EL (cell line): ENCODE measurements at regions not wholly inside any gene's neighbourhood (a gene's known extent, or its start where the extent isn't known, plus 50 kb on each side); places are given as distances from the start of the nearest gene placed in this dataset.

Experiments
- DNase-seq: peaks from one replicate; pipeline ENCODE4 v3.0.0-alpha.2; 2016

DNA sequence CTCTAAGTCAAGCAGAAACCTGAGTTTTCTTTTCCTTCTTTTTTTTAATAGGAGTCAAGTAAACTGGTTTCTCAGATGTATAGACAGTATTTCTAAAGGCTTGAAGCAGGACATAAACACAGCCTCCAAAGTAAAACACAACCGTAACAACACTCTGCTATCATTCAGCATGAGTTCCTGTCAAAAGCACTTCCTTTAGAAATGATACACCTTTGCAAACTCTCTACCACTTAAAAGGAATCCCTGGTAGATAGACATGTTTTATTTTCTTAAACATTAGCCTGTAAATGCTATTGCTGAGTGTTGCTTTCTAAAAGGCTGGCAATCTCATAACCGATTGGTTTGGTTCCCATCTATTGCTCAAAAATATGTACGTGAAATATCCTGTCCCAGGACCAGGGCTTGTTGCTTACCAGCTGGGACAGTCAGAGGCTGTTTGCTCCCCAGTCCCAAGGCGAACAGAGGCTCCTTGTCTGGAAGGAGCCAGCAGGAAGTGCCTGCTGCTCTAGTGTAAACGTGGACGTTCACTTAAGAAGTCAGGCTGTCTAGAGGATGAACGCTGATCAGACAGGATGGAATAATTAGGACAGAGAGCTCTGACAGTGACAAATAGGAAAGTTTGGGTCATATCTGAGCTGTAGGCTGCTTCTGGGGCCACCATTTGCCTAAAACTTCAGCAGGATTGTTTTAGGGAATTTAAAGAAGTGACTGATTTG, 173.9 kb upstream of the KLF3 start:
- DNase-seq = no peak

DNA sequence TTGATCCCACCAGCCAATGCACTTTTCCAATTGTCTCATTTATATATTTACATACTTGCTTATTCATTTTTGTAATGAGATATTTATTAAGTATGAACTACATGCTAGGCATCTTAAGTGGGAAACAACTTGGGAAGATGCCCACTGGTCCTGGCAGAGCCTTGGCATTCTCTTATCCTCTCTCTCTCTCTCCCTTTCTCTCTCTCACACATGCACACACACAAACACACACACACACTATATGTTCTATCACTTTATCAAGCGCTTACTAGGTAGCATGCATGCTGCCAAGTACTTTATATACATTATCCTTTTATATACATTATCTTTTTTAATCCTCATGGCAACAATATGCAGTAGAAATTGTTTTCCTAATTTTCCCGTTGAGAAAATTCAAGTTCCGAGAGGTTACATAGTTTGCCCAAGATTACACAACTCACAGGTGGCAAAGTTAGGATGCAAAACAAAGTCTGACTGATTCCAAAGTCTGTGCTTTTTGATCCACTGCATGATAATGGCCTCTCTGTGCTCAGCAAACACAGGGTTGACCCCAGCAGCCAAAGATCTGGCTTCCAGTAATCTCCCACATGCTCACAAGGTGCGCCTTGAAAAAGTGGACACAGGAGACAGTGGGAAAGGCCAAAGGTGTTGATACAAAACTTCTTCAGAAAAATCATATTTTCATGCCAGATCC, 173.1 kb upstream of the KLF3 start:
- DNase-seq = no peak

DNA sequence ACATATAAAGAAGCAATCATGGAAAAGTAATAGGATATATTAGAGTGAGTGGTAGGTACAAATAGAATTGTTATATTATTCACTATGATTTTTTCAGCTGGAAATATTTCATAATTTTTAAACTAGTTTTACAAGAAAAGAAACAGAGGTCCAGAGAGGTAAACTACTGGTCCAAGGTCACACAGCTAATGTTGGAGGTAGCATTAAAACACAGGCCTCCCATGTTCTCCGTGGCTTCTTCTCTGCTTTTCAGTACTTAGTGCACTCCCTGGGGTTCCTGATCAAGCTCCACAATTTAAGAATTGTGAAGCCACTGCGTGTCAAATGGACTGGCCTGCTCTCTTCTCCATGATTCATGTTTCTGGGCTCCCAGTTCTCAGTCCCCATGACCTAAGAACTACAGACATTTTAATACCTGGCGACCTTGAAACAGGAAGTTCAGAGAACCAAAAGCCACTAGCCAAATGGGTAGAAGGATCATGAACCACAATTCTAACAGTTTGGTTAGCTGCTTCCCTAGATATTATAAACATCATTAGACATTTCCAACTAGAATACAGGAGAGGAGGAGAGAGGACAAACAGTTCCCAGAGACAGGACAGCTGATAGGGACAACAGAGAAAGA, 172.0 kb upstream of the KLF3 start:
- DNase-seq = no peak

DNA sequence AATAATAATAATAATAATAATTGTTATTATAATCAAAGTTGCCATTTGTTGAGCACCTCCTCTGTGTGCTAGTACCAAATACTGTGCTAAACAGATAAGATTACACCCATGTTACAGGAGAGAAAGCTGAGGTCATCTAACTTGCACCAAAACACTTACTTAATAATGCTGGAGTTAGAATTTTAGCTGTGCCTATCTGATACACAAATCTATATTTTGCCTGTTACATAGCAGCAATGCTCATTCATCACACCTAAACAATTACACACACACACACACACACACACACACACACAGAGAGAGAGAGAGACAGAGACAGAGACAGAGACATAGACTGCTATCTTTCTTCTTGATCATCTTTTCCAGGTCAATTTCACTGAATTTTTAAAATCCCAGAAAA, 170.9 kb upstream of the KLF3 start:
- DNase-seq = no peak

DNA sequence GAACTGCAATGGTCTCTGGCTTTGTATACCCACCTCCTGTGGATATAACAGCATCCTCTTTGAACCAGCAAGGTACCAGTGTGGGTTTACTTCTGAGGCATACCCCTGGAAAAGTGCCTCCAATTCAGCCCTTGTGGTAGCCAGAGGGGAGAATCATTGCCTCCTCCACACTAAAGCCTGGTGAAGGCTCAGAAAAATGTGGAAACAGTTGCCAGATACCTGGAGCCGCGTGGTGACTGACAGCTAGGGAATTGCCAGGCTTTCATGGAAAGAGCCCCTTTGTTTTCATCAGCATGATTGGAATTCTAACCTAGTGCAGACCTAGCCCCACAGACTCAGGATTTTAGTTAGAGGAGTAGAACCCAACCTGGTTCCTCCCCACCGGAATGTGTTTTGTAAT, 168.6 kb upstream of the KLF3 start:
- no peak for DNase-seq

DNA sequence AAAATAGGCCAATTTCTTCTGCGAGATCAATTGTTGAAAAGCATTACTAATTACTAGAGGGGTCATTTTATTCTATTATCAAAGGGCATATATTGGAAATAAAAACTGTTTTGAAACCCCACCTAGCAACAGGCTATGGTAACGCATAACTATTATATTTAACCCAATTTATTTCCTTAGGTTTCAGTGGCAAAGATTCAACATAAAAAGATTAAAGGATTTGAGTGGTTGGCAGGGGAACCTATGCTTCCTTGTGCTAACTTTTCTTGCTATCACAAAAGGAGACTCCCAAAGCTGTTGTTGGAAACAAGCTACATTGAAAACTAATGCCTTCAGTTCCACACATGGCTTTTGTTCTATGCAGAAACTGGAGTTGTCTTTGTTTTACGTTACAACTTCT, 166.9 kb upstream of the KLF3 start:
- DNase-seq = no peak

DNA sequence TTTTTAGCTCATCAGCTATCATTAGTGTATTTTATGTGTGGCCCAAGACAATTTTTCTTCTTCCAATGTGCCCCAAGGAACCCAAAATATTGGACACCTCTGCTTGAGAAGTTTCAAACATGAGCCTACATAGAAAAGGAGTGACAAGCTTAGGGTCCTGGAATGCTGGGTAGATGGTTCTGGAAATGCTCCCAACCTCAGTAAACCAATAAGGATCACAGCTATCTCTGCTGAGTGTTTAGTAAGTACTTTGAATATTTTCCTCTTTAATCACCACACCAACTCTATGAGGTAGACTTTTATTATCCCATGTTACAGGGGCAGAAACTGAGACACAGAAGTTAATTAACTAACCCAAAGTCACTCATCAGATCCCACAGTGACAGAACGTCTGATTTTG, 164.9 kb upstream of the KLF3 start:
- no peak for DNase-seq

DNA sequence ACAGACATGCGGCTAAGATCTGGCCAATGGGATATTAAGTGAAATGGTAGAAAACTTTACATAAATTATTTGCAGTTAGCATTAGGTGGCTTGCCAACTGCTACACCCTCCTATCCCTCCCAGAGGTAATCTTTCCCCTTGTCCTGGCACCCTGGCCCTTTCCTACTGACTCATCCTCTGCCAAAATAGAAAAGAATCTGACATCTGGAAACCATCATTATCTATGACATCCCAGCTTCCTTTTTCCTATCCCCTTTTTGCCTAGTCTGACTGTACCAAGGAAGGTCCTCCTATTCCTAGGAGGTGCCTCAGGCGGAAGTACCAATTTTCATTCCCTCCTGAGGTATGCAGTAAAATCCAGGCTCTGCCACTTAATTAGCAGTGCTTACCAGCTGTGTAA, 163.6 kb upstream of the KLF3 start:
- DNase-seq = peak; percentile 2

DNA sequence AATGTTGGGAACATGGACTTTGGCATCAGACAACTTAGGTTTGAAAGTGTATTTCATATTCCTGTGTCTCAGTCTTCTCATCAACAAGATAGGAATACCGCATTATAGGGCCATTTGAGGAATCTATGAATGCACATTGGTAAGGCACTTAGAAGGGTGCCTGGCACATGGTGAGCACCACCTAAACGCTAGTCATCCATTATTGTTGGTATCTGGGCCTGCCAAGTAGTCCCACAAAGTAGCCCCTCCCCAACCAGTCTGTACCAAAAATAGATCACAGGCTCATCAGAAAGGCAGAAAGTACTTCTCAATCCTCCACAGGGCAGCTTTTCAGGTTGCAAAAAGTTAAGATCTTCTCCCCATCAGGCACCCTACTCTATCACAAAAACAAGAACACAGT, 162.3 kb upstream of the KLF3 start:
- DNase-seq = no peak

DNA sequence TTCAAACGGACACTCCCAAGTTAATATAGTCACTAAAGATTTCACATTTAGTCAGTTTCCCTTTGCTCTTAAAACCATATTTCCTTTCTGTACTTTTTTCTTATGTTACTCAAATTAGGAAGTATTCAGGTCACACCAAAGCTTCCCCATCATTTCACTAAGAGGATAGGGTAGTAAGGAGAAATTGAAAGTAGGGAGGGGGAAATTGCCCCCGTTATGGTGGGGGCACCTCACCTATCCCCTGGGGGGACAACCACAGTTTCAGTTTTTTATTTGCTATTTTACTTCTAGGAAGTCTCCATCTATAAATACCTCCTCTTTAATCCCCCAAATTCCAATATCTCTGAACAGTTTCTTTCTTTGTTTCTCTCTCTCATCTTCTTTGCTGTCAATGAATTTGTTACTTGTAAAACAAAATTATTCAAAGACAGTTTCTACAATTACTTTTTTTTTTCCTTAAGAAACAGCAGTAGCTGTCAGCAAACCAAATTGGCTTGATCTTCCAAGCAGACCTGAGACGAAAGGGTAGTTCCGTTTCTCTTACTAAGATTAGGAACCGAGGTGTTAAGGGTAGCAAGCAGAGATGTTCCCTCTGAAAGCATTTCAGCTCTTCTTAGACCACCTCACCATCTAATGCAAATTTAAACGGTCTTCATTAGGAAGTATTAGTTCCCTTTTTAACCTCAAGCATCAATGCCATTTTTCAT, 160.2 kb upstream of the KLF3 start:
- DNase-seq = no peak

DNA sequence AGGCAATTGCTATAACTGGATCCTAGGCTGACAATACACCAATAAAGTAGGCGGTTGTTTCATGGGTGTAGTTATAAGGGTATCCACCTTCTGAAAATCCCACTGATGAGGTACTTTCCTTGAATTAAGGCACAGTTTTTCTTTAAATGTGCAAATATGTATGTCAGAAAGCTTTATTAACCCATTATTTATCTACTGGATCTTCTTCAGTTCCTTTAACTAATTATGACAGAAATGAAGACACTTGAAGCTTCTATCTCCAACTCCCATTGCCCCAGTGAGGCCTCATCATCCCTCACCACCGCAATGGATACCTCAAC, 159.6 kb upstream of the KLF3 start:
- DNase-seq = no peak

DNA sequence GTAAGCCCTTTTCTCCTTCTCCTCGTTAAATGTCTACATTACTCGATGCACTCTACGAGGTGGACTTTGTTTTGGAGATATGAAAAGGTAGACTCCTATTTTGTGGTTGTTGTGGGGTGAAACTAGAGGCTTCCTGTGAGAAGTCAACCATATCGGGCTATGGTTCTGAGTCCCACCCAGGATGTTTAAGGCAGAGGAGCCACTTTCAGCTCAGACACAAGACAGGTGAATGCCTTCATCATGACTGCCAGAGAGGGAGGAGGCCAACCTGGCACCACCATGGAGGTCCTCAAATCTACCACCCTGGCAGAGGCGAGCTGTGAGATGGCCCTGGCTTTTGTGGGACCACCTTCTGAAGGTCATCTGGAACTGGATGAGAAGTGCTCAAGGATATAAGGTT, 154.4 kb upstream of the KLF3 start:
- no peak for DNase-seq

DNA sequence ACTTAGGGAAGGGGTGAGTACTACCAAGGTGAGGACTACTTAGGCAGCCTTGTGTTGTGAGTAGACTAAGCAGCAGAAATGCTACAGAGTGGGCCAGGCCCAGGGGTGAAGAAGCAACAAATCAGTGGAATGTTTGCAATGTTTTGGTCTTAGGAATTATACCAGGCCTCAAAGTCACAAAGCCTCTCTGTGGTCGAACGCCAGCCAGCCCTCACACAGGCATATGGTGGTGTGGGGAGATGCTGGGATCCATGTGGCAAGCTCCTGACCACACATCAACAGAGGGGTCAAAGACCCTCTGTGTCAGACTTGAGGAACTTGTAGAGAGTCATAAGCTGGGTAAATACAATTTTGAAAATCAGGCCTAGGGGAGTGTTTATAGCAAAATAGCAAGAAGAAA, 153.8 kb upstream of the KLF3 start:
- no peak for DNase-seq

DNA sequence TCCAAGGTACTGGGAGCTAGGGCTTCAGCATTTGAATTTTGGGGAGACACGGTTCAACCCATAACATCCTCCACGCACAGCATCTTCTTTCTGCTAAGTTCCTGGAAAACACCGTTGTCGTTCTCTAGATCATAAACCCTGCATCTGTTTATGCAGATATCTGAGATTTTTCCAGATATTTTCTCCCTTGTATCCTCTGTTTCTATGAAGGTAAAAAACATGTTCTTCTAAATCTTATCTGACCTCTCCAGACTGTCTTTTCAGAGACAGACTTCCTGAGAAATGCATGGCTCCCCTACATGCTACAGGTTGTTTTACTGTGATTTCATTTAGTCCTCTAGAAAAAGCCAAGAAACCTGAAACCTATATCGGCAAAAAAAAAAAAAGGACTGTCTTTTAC, 152.3 kb upstream of the KLF3 start:
- no peak for DNase-seq

DNA sequence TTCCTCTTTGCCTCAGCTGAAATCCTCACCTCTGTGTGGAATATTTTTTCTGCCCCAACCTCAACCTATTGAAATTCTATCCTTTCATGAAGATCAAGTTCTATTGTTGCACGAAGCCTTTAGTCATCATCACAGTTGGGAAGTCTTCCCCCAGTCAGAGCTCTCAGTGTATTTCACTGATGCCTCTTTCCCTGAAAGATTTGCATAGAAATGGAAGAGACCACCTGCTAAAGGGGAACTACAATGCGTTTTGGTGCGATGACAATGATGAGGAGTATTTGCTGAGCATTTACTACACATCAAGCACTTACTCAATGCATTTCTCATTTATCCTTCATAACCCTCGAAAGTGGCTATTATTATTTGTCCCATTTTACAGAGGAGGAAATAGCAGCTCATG, 151.2 kb upstream of the KLF3 start:
- no peak for DNase-seq

DNA sequence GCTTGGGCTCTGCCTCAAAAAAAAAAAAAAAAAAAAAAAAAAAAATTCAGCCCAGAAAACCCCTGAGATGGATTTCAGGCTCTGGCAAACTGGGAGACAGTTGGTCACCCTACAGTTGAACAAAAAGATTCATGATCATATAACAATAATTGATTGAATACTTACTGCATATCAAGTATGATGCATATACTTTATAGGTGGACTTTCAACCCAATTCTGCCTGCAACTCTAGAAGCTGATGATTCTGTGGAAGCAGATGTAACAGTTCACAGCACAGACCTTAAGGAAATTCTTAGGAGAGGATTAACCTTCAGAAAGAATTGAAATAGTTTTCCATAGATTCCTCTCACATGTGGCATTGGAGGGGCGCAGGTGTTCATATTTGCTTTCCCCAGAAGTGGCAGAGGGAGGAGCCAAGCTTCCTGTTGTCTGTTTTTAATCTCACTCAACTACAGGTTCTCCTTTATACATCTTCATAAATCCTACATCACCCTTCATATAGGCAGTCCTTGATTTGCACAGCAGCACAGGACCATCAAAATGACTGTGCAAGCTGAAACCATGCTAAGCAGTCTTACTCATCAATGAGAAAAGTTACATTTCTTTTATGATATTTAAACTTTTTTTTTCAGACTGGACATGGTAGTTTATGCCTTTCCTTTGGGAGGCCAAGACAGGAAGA, 149.4 kb upstream of the KLF3 start:
- DNase-seq = no peak

DNA sequence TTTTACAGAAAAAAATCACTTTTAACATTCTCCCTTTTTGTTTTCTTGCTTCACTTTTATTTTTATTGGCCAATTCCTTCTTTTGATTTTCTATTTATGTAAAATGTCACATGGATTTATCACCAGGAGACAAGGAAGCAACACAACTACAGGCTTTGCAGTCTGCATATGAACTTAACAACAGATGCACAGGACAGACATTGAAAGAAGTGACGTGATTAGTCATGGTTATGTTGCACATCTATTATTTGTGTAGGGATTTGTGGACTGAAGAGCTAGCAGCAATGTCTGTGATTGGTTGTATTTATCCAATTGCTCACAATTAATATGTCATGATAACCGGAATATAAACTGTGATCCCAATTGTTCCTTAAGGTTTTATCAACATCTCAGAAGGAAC, 147.8 kb upstream of the KLF3 start:
- DNase-seq = no peak

DNA sequence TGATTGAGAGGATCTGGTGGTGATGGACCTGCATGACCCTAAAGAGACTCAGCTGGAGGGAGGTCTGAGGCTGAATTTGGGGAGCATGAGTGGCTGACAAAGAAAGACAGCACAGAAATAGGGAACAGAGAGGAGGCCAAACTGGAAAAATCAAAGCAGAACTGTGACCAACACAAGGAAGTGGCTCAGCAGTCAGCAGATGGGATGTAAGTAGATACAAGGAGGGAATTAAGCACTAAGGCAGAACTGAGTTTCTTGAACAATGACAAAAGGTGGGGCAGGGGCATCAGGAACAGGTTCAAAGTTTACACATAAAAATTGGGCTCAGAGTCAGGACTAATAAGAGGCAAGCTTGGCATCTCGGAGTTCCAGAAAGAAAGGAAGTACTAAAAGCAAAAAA, 144.3 kb upstream of the KLF3 start:
- no peak for DNase-seq

DNA sequence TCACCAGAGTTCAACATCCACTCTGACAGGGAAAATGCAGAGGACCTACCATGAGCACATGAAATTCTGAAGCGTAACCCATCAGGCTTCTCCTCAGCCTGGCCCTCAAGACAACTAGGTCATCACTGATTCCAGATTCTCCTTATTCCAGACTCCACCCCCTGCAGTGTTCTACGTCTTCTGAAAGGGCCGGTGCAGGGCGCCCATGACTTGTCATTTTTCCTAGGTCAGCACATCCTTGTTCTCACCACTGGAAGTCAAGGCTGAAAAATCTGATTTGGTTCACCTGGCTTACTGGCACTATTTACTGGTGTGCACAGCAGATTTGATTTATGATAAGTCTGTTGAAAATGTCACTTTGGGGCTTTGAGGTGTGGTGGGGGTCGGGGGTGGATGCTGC, 140.9 kb upstream of the KLF3 start:
- no peak for DNase-seq

DNA sequence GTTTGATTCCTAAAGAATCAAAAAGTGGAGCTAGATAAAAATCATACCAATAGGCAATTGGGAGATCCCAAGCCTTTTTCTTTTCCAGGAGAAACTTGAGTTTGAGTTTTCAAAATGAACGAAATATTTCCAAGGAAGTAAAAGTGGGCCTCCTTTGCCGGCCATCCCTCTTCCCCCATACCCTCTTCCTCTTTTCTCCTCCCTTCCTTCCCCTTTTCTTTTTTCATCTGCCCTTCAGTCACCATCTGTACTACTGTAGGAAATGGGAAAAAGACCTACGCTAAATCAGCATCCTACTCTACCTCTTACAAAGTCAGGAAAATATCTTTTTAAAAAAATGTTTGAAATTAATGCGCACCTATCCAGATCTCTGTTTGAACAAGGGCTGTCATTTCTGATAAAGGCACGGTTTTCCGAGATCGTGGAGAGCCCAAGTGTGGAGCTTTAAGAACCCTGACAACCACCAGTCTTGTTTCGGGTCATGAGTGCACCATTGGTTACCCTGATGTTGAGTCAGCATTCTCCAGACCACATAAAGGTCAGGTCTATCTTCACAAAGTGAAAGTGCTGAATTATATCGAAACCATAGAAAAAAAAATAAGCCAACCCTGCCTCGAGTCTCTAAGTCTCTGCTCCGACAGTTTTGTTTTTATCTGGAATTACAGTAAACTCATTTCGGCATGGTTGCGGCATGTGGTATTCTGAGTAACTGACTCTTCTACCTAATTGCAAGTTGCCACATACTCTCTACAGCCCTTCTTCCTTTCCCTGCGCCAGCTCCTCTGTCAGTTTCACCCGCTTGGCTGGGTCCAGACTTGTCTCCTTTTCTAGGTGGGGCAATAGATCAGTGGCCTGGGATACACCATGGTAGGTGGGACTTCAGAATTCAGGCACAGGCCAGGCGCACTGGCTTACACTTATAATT, 140.2 kb upstream of the KLF3 start:
- DNase-seq = no peak

DNA sequence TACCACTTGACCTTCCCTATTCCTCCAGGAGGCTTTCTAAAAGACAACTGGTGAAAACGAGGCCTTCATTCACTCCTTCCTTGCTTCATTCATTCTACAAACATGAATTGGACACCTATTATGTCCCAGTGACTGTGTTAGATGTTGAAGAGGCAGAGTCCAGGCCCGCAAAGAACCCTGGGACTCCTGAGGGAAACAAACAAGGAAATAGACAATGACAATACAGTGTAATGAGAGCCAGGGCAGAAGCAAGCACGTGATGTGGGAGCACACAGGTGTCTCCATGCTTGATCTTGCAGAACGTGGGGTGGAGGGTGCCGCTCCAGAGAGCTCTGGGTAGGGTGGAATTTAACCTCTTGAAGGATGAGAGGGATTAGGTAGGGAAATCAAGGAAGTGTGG, 137.6 kb upstream of the KLF3 start:
- no peak for DNase-seq
